Stimulated activated CD8-positive, alpha-beta memory T cell treated with anti-CD3 and anti-CD28 coated beads, Interleukin-15, amount 100 ng/mL, for 24 hours (primary cell): ENCODE measurements at regions not wholly inside any gene's neighbourhood (a gene's known extent, or its start where the extent isn't known, plus 50 kb on each side); places are given as distances from the start of the nearest gene placed in this dataset.

ENCODE experiments used
- DNase-seq: peaks from one replicate; pipeline ENCODE4 v3.0.0-alpha.2; 2020; ENCODE audit warnings: low read depth

DNA sequence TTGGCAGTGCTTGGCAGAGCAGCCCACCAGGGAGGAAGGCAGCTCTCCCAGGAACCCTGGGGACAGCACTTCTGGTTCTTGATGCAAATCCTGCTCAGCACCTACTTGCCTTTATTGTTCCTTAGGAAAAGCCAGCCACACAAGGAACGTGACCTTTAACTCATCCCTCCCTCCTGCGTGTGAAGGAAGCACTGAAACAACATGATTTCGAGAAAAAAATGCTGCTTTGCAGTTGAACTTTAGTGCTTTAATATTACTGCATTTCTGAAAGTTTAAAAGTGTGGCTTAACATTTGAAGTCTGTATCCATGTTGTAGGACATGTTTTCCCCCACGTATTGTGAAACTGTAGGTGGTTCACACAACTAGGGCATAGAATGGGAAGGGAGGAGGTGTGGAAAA, 50.4 kb upstream of the CTNNB1 start:
- no peak for DNase-seq
